Keratinocyte (primary cell): ENCODE measurements at regions not wholly inside any gene's neighbourhood (a gene's known extent, or its start where the extent isn't known, plus 50 kb on each side); places are given as distances from the start of the nearest gene placed in this dataset.
"Not testable (repeated sequence)": the region's sequence is repeated elsewhere in the genome, so short reads cannot be mapped to it uniquely, and the experiment has no call there.

Source experiments
- DNase-seq: peaks from one replicate; pipeline ENCODE4 v3.0.0-alpha.2; 2011; ENCODE audit warnings: low read depth, missing footprints, low spot score
- FAIRE-seq: peaks from 2 replicates; lab custom pipeline; 2011; peaks lifted over from hg19 to GRCh38; lab: Jason Lieb, UNC
- H2AFZ ChIP-seq: 2 replicates; pipeline ENCODE4 v1.6.0; 2012; ENCODE audit warnings: low read length, control low read depth, inconsistent platforms; ENCODE audit not compliant: control insufficient read depth
- H3K27ac ChIP-seq: 2 replicates; pipeline ENCODE4 v1.5.1; 2011; ENCODE audit warnings: low read length; ENCODE audit not compliant: control insufficient read depth, insufficient read depth
- H3K27me3 ChIP-seq: 3 replicates; pipeline ENCODE4 v1.6.0; 2011; ENCODE audit warnings: low read length; ENCODE audit not compliant: control insufficient read depth, insufficient read depth; ENCODE audit errors: extremely low read depth
- H3K36me3 ChIP-seq, 2 experiments: 2 replicates in 1 of 2; 3 replicates in 1 of 2; pipeline ENCODE4 v1.5.1; 2011; ENCODE audit warnings: low read length in 2 of 2, mild to moderate bottlenecking in 1 of 2; ENCODE audit not compliant: control insufficient read depth in 2 of 2, insufficient read depth in 2 of 2; ENCODE audit errors: extremely low read depth in 1 of 2
- H3K4me1 ChIP-seq: 3 replicates; pipeline ENCODE4 v1.5.1; 2011; ENCODE audit warnings: low read length; ENCODE audit not compliant: control insufficient read depth, insufficient read depth; ENCODE audit errors: extremely low read depth
- H3K4me2 ChIP-seq: 3 replicates; pipeline ENCODE4 v1.6.0; 2011; ENCODE audit warnings: low read depth, low read length; ENCODE audit not compliant: control insufficient read depth, insufficient read depth; ENCODE audit errors: extremely low read depth
- H3K4me3 ChIP-seq, 3 experiments: fragments of 200-600 bp in 1 of 3; sonication (generic) in 1 of 3; 2 replicates in 2 of 3; 3 replicates in 1 of 3; pipeline ENCODE4 v1.5.1; 2011 to 2016; ENCODE audit warnings: low read length in 3 of 3, mild to moderate bottlenecking in 3 of 3, control low read depth in 2 of 3, inconsistent platforms in 1 of 3, low read depth in 1 of 3, mixed read lengths in 1 of 3, mixed run types in 1 of 3, moderate library complexity in 1 of 3; ENCODE audit not compliant: control insufficient read depth in 2 of 3, insufficient read depth in 2 of 3; ENCODE audit errors: extremely low read depth in 1 of 3
- H3K79me2 ChIP-seq: 2 replicates; pipeline ENCODE4 v1.6.0; 2012; ENCODE audit warnings: low read length; ENCODE audit not compliant: control insufficient read depth, insufficient read depth
- H3K9ac ChIP-seq: 3 replicates; pipeline ENCODE4 v1.6.0; 2011; ENCODE audit warnings: low read length; ENCODE audit not compliant: control insufficient read depth, insufficient read depth; ENCODE audit errors: extremely low read depth
- H3K9me1 ChIP-seq: 3 replicates; pipeline ENCODE4 v1.6.0; 2011; ENCODE audit warnings: low read length; ENCODE audit not compliant: control insufficient read depth, insufficient read depth; ENCODE audit errors: extremely low read depth
- H3K9me3 ChIP-seq: 2 replicates; pipeline ENCODE4 v1.5.1; 2012; ENCODE audit warnings: low read depth, low read length; ENCODE audit not compliant: control insufficient read depth
- H4K20me1 ChIP-seq: 3 replicates; pipeline ENCODE4 v1.6.0; 2011; ENCODE audit warnings: low read length; ENCODE audit not compliant: control insufficient read depth, insufficient read depth; ENCODE audit errors: extremely low read depth
- CTCF ChIP-seq, 3 experiments: IDR thresholded peaks in 1 of 3; conservative IDR thresholded peaks in 1 of 3; optimal IDR thresholded peaks in 1 of 3; 2 replicates in 2 of 3; 3 replicates in 1 of 3; pipeline versions ENCODE3 to v1.5.1; 2011; ENCODE audit warnings: low read length in 3 of 3, mild to moderate bottlenecking in 3 of 3, moderate library complexity in 2 of 3, control low read depth in 1 of 3, inconsistent platforms in 1 of 3; ENCODE audit not compliant: insufficient read depth in 2 of 3; ENCODE audit errors: extremely low read depth in 1 of 3
- EZH2 ChIP-seq: IDR thresholded peaks from one replicate; pipeline ENCODE4 v1.6.1; 2012; ENCODE audit warnings: inconsistent platforms, mild to moderate bottlenecking, low read length, moderate library complexity
- dilution Hi-C: fragments of 300-500 bp; cut with MboI; formaldehyde crosslinking; loops from one replicate; pipeline ENCODE4 v1.7.0; 2020; ENCODE audit warnings: low sequenced_read_pairs; ENCODE audit not compliant: extremely low pct_ligation_motif_present

GRCh38 chr9:101814064-101814463 lies 75.6 kb upstream of the GRIN3A start:
- Histone ChIP-seq H4K20me1 (no peaks in the 10 kb centered on the region), H3K4me3 (no peak overlapping the region), H3K9me3 (no peaks in the 10 kb centered on the region), H3K36me3 (no peaks in the 10 kb centered on the region), H3K4me2 (no peak overlapping the region), H3K4me1 (no peaks in the 10 kb centered on the region), H3K79me2 (no peaks in the 10 kb centered on the region), H3K9ac (no peak overlapping the region), H3K27me3 (no peaks in the 10 kb centered on the region), H3K27ac (no peak overlapping the region), H2AFZ (no peak overlapping the region), H3K9me1 (no peaks in the 10 kb centered on the region)
- no peak for FAIRE-seq
- no peak for TF ChIP-seq EZH2
- no peak for TF ChIP-seq CTCF (optimal IDR thresholded peaks at IDR 0.05 in 1 of 3, IDR thresholded peaks at IDR 0.05 in 1 of 3, conservative IDR thresholded peaks at IDR 0.05 in 1 of 3; ENCODE audit: extremely low read depth in 1 of 3, insufficient read depth in 2 of 3, low read length in 3 of 3)
- dilution Hi-C loops: no loop called here
- DNase-seq: no peak

- H3K4me1 ChIP-seq, FAIRE-seq, H4K20me1 ChIP-seq: not testable (repeated sequence)
These were observed 69.4 kb upstream of the GRIN3A start for GRCh38 chr9:101807879-101808278.

DNA sequence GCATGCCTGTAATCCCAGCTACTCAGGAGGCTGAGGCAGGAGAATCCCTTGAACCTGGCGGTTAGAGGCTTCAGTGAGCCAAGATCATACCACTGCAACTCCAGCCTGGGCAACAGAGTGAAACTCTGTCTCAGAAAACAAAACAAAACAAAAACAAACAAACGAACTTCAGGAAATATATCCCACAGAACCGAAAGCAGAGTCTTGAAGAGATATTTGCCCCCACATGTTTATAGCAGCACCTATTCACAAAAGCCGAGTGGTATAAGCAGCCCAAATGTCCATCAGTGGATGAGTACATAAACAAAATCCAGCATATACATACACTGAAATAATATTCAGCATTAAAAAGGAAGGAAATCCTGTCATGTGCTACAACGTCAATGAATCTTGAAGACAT lies 57.6 kb upstream of the GRIN3A start:
- H3K4me1 ChIP-seq: no peaks in the 10 kb centered on the region
- H3K79me2 ChIP-seq: no peaks in the 10 kb centered on the region
- no peak overlapping the region for H3K9ac ChIP-seq
- no peak overlapping the region for H3K4me3 ChIP-seq
- DNase-seq: no peak
- no peaks in the 10 kb centered on the region for H3K27me3 ChIP-seq
- no peak overlapping the region for H3K27ac ChIP-seq
- no peaks in the 10 kb centered on the region for H3K9me3 ChIP-seq
- no peak for FAIRE-seq
- dilution Hi-C loops: no loop called here
- no peaks in the 10 kb centered on the region for H3K36me3 ChIP-seq
- H2AFZ ChIP-seq: no peak overlapping the region
- H4K20me1 ChIP-seq: no peaks in the 10 kb centered on the region
- TF ChIP-seq CTCF (optimal IDR thresholded peaks at IDR 0.05 in 1 of 3, IDR thresholded peaks at IDR 0.05 in 1 of 3, conservative IDR thresholded peaks at IDR 0.05 in 1 of 3; ENCODE audit: extremely low read depth in 1 of 3, insufficient read depth in 2 of 3, low read length in 3 of 3) (no peak), EZH2 (no peak)
- no peaks in the 10 kb centered on the region for H3K9me1 ChIP-seq
- no peak overlapping the region for H3K4me2 ChIP-seq

More at GRCh38 chr9:101807879-101808278, 69.4 kb upstream of the GRIN3A start:
- dilution Hi-C loops, H3K27me3 ChIP-seq, H3K4me3 ChIP-seq, DNase-seq, H3K9me3 ChIP-seq, H3K9ac ChIP-seq, H3K4me2 ChIP-seq, H2AFZ ChIP-seq, H3K36me3 ChIP-seq, H3K27ac ChIP-seq, H3K79me2 ChIP-seq, H3K9me1 ChIP-seq: not testable (repeated sequence)
